Psoas muscle (tissue), 7 donors: ENCODE measurements at regions not wholly inside any gene's neighbourhood (a gene's known extent, or its start where the extent isn't known, plus 50 kb on each side); places are given as distances from the start of the nearest gene placed in this dataset.

Experiments
- ATAC-seq, 4 donors: fragments of 200-7000 bp; cut with Tn5 transposase; one replicate each; pipeline ENCODE4 v1.9.1; 2020; ENCODE audit warnings: moderate library complexity in 3 of 4, mild to moderate bottlenecking in 2 of 4
- DNase-seq, 2 donors: peaks; one replicate each; pipeline ENCODE4 v3.0.0-alpha.2; 2020
- H3K27ac ChIP-seq: fragments of 200-600 bp; one replicate; pipeline ENCODE4 v1.8.0; 2022
- H3K27me3 ChIP-seq, 3 donors: fragments of 200-600 bp in 1 of 3; one replicate each; pipeline versions ENCODE4 v1.6.1 to v1.8.0; 2013 to 2022; ENCODE audit warnings: low read length in 2 of 3, mild to moderate bottlenecking in 2 of 3, moderate library complexity in 1 of 3; ENCODE audit not compliant: insufficient read depth in 3 of 3
- H3K36me3 ChIP-seq, 2 donors: fragments of 200-600 bp in 1 of 2; one replicate each; pipeline versions ENCODE4 v1.6.1 to v1.8.0; 2013 to 2022; ENCODE audit warnings: low read depth in 1 of 2, mild to moderate bottlenecking in 1 of 2, moderate library complexity in 1 of 2; ENCODE audit not compliant: insufficient read depth in 1 of 2
- H3K4me1 ChIP-seq: fragments of 200-600 bp; one replicate; pipeline ENCODE4 v1.8.0; 2022
- H3K4me3 ChIP-seq: fragments of 200-600 bp; one replicate; pipeline ENCODE4 v1.8.0; 2022; ENCODE audit warnings: mild to moderate bottlenecking
- H3K9me3 ChIP-seq: fragments of 200-600 bp; one replicate; pipeline ENCODE4 v1.8.0; 2022
- CTCF ChIP-seq: fragments of 200-600 bp; IDR thresholded peaks from one replicate; pipeline ENCODE4 v1.8.0; 2022; ENCODE audit warnings: antibody characterized with exemption
- WGBS, 3 donors: extraction: QIAGEN DNeasy Blood & Tissue Kit; methylation state at CpG; one replicate each; pipeline versions ENCODE4 v1.1.6 to v1.1.7; 2013; 5-methylcytosine and 5-hydroxymethylcytosine counted together
- intact Hi-C, 2 donors: fragments of 100-400 bp; cut with DNase I; formaldehyde crosslinking; loops; one replicate each; pipeline versions ENCODE4 v1.11.0 to v1.14.2; 2022
- donor health status: healthy with polysubstance abuse.
- donor health status: DM: no; HTN: no; CAD: no; lungs with moderate emphysema.
- donor health status: Bipolar disorder and iron deficiency.
- donor health status: healthy.
- donor health status: DM: yes; HTN: yes; CAD: no.
- donor health status: DM: no; HTN: no; CAD: no.
- donor health status: DM: yes; HTN: yes; CAD: no.

- H3K4me3 ChIP-seq = no peak overlapping the region
- H3K27ac ChIP-seq = peak overlapping the region; percentile 69
- DNase-seq (no peak), ATAC-seq (no peak)
- no peaks in the 10 kb centered on the region for H3K36me3 ChIP-seq
- no peaks in the 10 kb centered on the region for H3K27me3 ChIP-seq
- H3K4me1 ChIP-seq = peaks cover 27% of the 10 kb centered on the region
- H3K9me3 ChIP-seq = peaks cover 17% of the 10 kb centered on the region
- intact Hi-C loops = loop anchor here in 1 of 2 donors (5.0 kb wide), 1 partner anchor 78 kb away; no protein-coding TSS in a partner anchor
- TF ChIP-seq CTCF = no peak
- 64 to 75% (median 73%) methylated on average over 5 of the region's 5 CpGs for WGBS, 3 donors
These were observed 166.0 kb downstream of the DLL1 start for GRCh38 chr6:170124836-170125235.

GRCh38 chr6:170124150-170124549 is 166.7 kb downstream of the DLL1 start:
- no peaks in the 10 kb centered on the region for H3K27me3 ChIP-seq
- peaks cover 20% of the 10 kb centered on the region for H3K4me1 ChIP-seq
- no peak overlapping the region for H3K27ac ChIP-seq
- intact Hi-C loops = no loop called here
- H3K36me3 ChIP-seq = no peaks in the 10 kb centered on the region
- WGBS, 3 donors = 92 to 98% (median 96%) methylated on average over 2 of the region's 2 CpGs
- ATAC-seq (no peak), DNase-seq (no peak)
- no peak for TF ChIP-seq CTCF
- H3K4me3 ChIP-seq = no peak overlapping the region
- peaks cover 17% of the 10 kb centered on the region for H3K9me3 ChIP-seq

GRCh38 chr6:170122651-170123050 is 168.2 kb downstream of the DLL1 start:
- no peaks in the 10 kb centered on the region for H3K27me3 ChIP-seq
- H3K9me3 ChIP-seq = peaks cover 17% of the 10 kb centered on the region
- TF ChIP-seq CTCF = no peak
- ATAC-seq (no peak), DNase-seq (no peak)
- H3K27ac ChIP-seq = no peak overlapping the region
- WGBS, 3 donors = 53 to 83% (median 61%) methylated on average over 1 of the region's 1 CpG
- intact Hi-C loops = no loop called here
- peaks cover 15% of the 10 kb centered on the region for H3K4me1 ChIP-seq
- H3K4me3 ChIP-seq = no peak overlapping the region
- no peaks in the 10 kb centered on the region for H3K36me3 ChIP-seq

GRCh38 chr6:170117111-170117972 is 173.5 kb downstream of the DLL1 start:
- TF ChIP-seq CTCF = no peak
- WGBS, 3 donors = 89 to 94% (median 91%) methylated on average over 21 of the region's 21 CpGs
- Histone ChIP-seq H3K4me1 (no peaks in the 10 kb centered on the region), H3K36me3 (no peaks in the 10 kb centered on the region), H3K27ac (no peak overlapping the region), H3K9me3 (peaks cover 17% of the 10 kb centered on the region), H3K27me3 (no peaks in the 10 kb centered on the region), H3K4me3 (no peak overlapping the region)
- ATAC-seq (no peak), DNase-seq (no peak)
- intact Hi-C loops = no loop called here
